ENCODE measurements at regions not wholly inside any gene's neighbourhood (a gene's known extent, or its start where the extent isn't known, plus 50 kb on each side); places are given as distances from the start of the nearest gene placed in this dataset.

GRCh38 chr1:163980394-163980793 is 578.6 kb upstream of the PBX1 start:
- TF ChIP-seq EZH2phosphoT487 (IDR thresholded peaks at IDR 0.05; ENCODE audit: insufficient read depth, low read depth) (no peak), EZH2 (IDR thresholded peaks at IDR 0.05; ENCODE audit: insufficient read depth, poor library complexity, severe bottlenecking) (no peak)
